AG10803 (cell line): ENCODE measurements at regions not wholly inside any gene's neighbourhood (a gene's known extent, or its start where the extent isn't known, plus 50 kb on each side); places are given as distances from the start of the nearest gene placed in this dataset.

Experiments used
- DNase-seq: peaks from one replicate; pipeline ENCODE4 v3.0.0; 2010; ENCODE audit warnings: low read depth
- H3K4me3 ChIP-seq: 2 replicates; pipeline ENCODE4 v1.5.1; 2011; ENCODE audit warnings: mild to moderate bottlenecking, low read length, control low read depth
- CTCF ChIP-seq: conservative IDR thresholded peaks from 2 replicates; pipeline ENCODE4 v1.5.1; 2011; ENCODE audit warnings: mild to moderate bottlenecking, low read length, control low read depth, inconsistent platforms

- no peak overlapping the region for H3K4me3 ChIP-seq
- DNase-seq = no peak
- no peak for TF ChIP-seq CTCF
Measured at GRCh38 chr22:49152939-49153770, 674.5 kb downstream of the BRD1 start.

- no peak for DNase-seq
- TF ChIP-seq CTCF = no peak
Measured at GRCh38 chr22:49152127-49152938, 675.3 kb downstream of the BRD1 start.

GRCh38 chr22:49151256-49152126 is 676.2 kb downstream of the BRD1 start:
- DNase-seq = no peak

More at GRCh38 chr22:49152127-49152938, 675.3 kb downstream of the BRD1 start:
- no peak overlapping the region for H3K4me3 ChIP-seq

GRCh38 chr22:49150801-49151221 is 676.9 kb downstream of the BRD1 start:
- TF ChIP-seq CTCF = no peak
- H3K4me3 ChIP-seq = no peak overlapping the region
- no peak for DNase-seq

More at GRCh38 chr22:49151256-49152126, 676.2 kb downstream of the BRD1 start:
- TF ChIP-seq CTCF = no peak
- no peak overlapping the region for H3K4me3 ChIP-seq

- H3K4me3 ChIP-seq = no peak overlapping the region
- no peak for TF ChIP-seq CTCF
- DNase-seq = no peak
Measured at GRCh38 chr22:49149721-49150608, 677.7 kb downstream of the BRD1 start.

GRCh38 chr22:49148895-49149418 is 678.7 kb downstream of the BRD1 start:
- H3K4me3 ChIP-seq = no peak overlapping the region
- TF ChIP-seq CTCF = no peak
- DNase-seq = no peak
